HL-60/S4 treated with phorbol 12-myristate 13-acetate at 8.2 ng/mL for 4 days and 3 days (cell line): ENCODE measurements at regions not wholly inside any gene's neighbourhood (a gene's known extent, or its start where the extent isn't known, plus 50 kb on each side); places are given as distances from the start of the nearest gene placed in this dataset.
"Not testable (repeated sequence)": the region's sequence is repeated elsewhere in the genome, so short reads cannot be mapped to it uniquely, and the experiment has no call there.

ENCODE experiments used
- in situ Hi-C: fragments of 300-500 bp; cut with MboI; formaldehyde crosslinking; loops from 2 replicates; pipeline ENCODE4 v1.15.0; 2022; ENCODE audit warnings: low sequenced_read_pairs

DNA sequence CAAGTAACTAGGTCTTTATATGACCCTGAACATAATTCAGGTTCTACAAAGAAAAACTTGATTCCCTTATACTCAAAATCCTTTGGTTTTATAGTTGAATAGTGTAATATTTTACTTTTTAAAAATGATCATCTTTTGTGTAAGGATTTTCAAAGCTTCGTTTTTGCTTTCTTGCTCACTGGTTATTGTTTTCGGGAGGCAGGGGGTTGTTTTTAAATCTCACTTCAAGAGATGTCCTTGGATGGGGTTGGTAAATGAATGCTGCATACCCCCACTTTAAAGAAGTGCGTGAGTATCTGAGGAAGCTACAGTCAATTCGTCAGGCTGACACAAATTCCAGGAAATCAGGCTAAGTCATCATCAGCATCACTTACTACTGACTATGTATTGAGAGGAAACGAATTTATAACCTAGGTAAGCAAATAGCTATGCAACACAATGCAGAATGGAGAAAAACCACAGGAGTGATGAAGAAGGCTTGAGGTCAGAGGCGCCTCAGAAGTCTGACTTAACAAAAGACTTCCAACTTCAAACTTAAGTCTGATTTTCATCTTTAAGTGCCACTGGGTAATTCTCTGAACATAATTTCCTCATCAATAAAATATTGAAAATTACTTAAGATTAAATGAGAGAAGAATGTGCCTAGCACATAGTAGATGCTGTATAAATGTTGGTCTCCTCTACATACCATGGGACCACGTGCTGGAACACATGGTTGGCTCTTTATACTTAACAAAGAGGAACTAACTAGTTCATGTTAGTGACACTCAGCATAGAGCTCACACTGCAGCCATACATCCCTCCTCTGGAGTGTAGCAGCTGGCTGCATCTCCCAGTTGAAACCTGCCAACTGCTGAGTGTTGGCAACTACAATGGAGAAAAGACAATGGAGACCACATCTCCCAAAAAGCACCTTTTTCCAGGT lies 106.0 kb upstream of the KIF2A start:
- in situ Hi-C loops, result loop anchor here (25.0 kb wide), 1 partner anchor 162 kb away; no protein-coding TSS in a partner anchor

DNA sequence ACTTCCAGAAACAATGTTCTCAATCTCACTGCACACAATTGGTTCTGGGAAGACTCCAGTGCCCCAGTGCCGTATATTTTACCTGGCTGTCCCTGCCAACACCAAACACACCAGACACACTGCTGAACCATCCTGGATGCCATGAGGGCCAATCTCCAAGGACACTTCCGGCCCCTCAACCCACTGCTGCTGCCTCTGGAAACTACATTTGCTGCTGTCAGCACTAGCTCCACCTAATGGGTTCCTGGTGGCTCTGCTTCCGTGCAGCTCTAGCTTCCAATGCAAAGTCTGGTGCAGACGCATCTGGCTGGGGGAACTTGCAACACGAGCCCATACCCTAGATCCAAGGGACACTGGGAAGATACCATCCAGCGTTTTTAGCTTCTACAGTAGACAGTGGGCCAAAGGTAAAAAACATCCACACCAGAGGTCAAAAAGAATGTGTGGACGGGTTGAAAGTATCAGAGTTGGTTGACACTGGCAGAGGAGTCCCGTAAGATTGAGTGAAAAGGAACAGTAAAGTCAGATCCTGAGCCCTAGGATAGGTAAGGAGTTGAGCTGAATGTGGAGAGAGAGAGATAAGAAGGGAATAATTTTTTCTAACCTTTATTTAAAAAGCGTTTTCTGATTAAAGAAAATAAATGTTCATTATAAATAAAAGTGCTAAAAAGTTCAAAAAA lies 99.7 kb upstream of the KIF2A start:
- in situ Hi-C loops, result loop anchor here (25.0 kb wide), 1 partner anchor 156 kb away; no protein-coding TSS in a partner anchor

GRCh38 chr5:62208218-62208852 lies 97.7 kb upstream of the KIF2A start:
- in situ Hi-C loops, result loop anchor here (25.0 kb wide), 1 partner anchor 154 kb away; no protein-coding TSS in a partner anchor

DNA sequence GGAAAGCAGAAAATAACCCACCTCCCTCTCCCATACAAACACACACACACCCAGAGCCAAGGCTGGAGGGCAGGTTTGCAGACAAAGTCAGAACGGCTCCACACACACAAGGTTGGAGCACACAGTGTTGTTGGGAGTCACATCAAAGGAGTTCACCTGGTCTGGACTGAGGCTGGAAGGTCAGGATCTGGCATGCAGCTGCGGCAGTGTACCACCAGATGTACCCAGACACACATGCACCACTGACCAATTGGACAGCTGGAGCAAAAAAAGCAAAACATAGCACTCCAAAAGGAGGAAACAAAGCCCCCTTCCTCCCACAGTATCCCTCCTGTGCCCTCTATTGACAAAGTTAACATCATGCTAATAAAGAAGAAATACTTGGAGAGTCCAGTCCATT lies 94.6 kb upstream of the KIF2A start:
- in situ Hi-C loops, result loop anchor here (25.0 kb wide), 1 partner anchor 151 kb away; no protein-coding TSS in a partner anchor

DNA sequence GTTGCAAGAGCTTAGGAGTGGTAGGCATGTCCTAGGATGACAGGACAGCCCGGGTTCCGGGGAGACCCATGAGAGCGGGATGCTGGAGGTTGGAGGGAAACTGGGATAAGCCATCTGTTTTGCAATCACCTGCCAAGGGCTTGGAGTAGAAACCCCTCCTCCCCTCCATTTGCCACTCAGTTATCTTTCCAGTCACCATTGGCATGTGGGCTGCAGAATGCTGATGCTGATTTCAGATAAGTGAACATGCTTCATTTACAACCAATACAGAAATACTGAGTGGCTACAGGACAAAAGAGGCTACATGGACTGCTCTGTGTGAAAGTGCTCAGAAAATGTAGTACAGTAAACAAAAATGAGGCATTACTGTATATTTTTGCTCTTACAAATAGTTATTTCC lies 93.4 kb upstream of the KIF2A start:
- in situ Hi-C loops, result loop anchor here (25.0 kb wide), 1 partner anchor 150 kb away; no protein-coding TSS in a partner anchor

GRCh38 chr5:62214701-62215100 lies 91.3 kb upstream of the KIF2A start:
- in situ Hi-C loops, result loop anchor here (25.0 kb wide), 1 partner anchor 148 kb away; no protein-coding TSS in a partner anchor

GRCh38 chr5:62216603-62217002 lies 89.4 kb upstream of the KIF2A start:
- in situ Hi-C loops, result loop anchor here (25.0 kb wide), 1 partner anchor 146 kb away; no protein-coding TSS in a partner anchor

- in situ Hi-C loops, result loop anchor here (25.0 kb wide), 1 partner anchor 145 kb away; no protein-coding TSS in a partner anchor
These were observed 88.9 kb upstream of the KIF2A start for GRCh38 chr5:62217095-62217494.

DNA sequence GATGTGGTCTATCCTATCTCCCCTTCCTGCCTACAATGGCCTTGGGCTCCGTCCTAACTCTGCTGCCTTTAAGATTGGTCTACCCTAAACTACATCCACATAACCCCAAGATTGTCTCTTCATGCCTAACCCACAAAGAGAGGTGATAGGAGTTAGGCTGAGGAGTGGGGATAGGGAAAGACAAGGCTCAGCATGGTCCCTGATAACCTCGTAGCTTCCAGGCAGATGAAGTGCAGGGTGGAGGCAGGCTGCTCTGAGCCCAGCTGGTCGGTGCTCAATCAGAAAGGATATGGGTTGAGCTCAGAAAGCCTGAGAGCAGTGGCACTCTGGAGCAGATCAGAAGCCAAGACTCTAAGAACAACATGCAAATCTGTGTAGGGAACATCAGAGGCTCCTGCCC lies 87.1 kb upstream of the KIF2A start:
- in situ Hi-C loops, result loop anchor here (25.0 kb wide), 1 partner anchor 143 kb away; no protein-coding TSS in a partner anchor

DNA sequence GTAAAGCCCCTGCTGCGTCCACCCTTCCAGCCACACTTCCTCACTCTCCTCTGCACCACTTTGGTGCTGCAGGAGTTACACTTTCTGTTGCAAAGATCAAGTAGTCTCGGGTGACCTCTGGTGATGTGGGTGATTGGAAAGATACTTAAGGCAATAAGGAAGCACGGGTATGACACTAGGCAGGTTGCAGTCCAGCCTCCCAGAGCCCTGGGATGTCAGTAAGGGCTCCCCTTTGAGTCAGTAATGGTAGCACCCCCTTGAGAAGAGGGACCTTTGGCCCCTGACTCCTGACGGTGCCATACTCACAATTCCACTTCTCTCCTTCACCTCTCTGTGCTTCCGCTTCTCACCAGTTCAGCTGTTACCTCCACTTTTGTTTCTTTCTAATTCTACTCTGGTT lies 84.1 kb upstream of the KIF2A start:
- in situ Hi-C loops, result loop anchor here (25.0 kb wide), 1 partner anchor 140 kb away; no protein-coding TSS in a partner anchor

DNA sequence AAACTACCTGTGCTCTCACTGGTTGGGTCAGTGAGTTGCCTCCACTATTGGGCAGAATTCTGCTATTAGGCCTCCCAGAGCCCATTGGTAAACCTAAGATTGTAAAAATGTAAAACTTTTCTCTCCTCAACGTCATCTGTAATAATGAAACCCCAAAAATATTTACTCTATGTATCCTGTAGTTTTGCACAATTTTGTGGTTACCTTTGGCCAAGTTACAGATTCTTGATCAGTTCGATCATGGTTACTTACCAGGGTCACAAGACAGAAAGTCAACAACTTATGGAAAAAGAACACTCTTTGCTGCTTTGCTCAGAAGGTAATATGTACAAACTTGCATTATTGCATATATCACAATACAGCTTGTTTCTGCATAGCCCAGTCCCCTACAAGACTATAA lies 83.7 kb upstream of the KIF2A start:
- in situ Hi-C loops, result loop anchor here (25.0 kb wide), 1 partner anchor 140 kb away; no protein-coding TSS in a partner anchor

- in situ Hi-C loops, result loop anchor here (25.0 kb wide), 1 partner anchor 139 kb away; no protein-coding TSS in a partner anchor
These were observed 82.7 kb upstream of the KIF2A start for GRCh38 chr5:62223312-62223670.

GRCh38 chr5:62224987-62225601 lies 80.9 kb upstream of the KIF2A start:
- in situ Hi-C loops, result loop anchor here (25.0 kb wide), 1 partner anchor 137 kb away; no protein-coding TSS in a partner anchor

- in situ Hi-C loops, result not testable (repeated sequence)
These were observed 75.1 kb upstream of the KIF2A start for GRCh38 chr5:62230876-62231388.

DNA sequence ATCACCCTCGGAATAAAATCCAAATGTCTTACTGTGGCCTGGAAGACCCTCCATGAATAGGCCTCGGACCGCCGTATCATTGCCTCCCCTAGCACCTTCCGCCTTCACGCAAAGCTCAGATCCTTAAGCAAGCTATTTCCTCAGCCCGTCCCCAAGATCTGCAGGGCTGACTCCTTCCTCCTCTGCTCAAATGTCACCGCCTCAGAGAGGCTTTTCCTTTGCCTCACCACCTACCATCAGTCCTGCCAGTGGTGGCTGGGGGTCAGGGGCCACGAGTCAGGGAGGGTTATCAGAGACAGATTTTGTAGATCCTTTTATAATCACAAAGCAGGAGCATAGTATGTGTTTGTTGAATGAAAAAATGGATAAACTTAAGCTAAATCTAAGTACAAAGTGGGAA lies 74.4 kb upstream of the KIF2A start:
- in situ Hi-C loops, result no loop called here

DNA sequence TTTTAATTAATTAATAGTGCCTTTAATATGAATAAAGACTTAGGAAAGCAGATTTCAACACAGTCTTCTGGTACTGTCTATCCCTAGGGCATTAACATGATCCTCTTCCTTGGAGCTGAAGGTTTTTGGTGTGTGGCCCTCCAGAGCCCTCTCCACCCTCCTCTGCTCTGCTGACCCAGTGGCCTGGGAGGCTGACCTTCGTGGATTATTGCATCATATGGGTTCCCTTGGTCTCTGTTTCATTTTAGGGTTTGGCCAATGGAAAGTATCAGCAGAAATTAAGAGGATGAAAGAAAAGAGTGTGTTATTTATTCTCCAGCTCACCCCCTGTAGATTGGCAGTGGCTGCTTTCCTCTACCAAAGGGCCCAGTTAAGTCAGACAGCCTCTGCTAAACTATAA lies 73.8 kb upstream of the KIF2A start:
- in situ Hi-C loops, result not testable (repeated sequence)

- in situ Hi-C loops, result not testable (repeated sequence)
These were observed 72.6 kb upstream of the KIF2A start for GRCh38 chr5:62233083-62234046.

- in situ Hi-C loops, result not testable (repeated sequence)
These were observed 69.4 kb upstream of the KIF2A start for GRCh38 chr5:62236593-62236992.

DNA sequence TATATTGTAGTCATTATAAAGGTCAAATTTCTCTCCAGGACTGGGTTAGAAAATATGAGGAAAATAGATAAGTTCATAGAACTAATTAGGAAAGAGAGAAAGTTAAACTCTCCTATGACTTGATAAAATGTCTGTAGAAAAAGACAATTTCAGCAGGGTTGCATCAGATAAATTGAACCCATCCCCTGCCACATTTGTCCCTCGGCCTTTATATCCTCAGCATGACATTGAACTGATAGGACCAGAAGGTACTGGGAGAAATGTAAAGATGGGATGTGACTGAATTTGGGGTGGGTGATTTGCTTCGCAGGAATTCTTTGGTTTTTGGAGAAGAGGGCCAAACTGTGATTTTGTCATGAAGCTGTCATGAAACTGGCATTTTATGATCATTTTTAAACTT lies 68.1 kb upstream of the KIF2A start:
- in situ Hi-C loops, result not testable (repeated sequence)
